ENCODE measurements at regions not wholly inside any gene's neighbourhood (a gene's known extent, or its start where the extent isn't known, plus 50 kb on each side); places are given as distances from the start of the nearest gene placed in this dataset.

DNA sequence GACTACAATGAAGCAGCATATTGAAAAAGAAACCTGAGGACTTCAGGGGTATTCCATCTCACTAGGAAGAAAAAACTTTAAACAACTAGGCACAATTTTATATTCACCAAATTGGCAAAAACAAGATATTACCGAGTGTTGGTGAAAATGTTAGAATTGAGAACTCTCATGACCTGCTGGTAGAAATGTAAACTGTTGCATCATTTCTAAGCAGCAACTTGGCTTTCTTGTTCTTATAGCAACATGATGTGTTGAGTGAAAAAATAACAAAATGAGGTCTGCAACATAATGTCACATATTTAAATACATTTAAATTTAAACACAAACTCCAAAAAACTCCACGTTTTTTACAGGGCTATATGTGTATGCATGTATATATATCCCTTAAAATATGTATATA, 59.0 kb upstream of the SPPL2A start:
- H3K36me3 ChIP-seq: no peaks in the 10 kb centered on the region
- H3K4me3 ChIP-seq: no peak overlapping the region
- no peak for TF ChIP-seq POLR2A (IDR thresholded peaks at IDR 0.05)
- TF ChIP-seq, protein P1, sequence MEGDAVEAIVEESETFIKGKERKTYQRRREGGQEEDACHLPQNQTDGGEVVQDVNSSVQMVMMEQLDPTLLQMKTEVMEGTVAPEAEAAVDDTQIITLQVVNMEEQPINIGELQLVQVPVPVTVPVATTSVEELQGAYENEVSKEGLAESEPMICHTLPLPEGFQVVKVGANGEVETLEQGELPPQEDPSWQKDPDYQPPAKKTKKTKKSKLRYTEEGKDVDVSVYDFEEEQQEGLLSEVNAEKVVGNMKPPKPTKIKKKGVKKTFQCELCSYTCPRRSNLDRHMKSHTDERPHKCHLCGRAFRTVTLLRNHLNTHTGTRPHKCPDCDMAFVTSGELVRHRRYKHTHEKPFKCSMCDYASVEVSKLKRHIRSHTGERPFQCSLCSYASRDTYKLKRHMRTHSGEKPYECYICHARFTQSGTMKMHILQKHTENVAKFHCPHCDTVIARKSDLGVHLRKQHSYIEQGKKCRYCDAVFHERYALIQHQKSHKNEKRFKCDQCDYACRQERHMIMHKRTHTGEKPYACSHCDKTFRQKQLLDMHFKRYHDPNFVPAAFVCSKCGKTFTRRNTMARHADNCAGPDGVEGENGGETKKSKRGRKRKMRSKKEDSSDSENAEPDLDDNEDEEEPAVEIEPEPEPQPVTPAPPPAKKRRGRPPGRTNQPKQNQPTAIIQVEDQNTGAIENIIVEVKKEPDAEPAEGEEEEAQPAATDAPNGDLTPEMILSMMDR (IDR thresholded peaks at IDR 0.05): no peak
- no peaks in the 10 kb centered on the region for H3K4me1 ChIP-seq
- DNase-seq: no peak
- 63 to 73% methylated on average over 2 of the region's 2 CpGs for WGBS, 2 donors
- no peaks in the 10 kb centered on the region for H3K9me3 ChIP-seq
- H3K27me3 ChIP-seq: no peaks in the 10 kb centered on the region
- no peak overlapping the region for H3K27ac ChIP-seq
- intact Hi-C loops (cut with DNase I): no loop called here

DNA sequence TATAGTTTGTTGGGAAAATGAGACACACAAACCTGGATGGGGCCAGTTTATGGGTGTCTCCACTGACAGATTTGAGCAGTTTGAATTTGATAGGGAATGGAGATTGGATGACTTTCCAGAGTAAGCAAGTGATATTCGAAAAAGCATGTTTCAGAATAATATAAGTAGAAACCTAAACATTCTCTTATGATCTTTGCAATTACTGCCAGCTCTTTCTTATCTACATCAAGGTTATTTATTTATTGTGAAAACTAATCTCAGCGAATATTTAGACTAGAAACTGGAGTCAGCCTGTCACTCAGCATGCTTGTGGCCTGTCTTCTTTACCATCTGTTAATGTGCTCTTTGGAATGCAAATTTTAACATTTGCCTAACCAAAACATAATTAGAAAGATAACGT, 57.8 kb upstream of the SPPL2A start:
- Histone ChIP-seq H3K9me3 (no peaks in the 10 kb centered on the region), H3K4me3 (no peak overlapping the region), H3K4me1 (no peaks in the 10 kb centered on the region), H3K27me3 (no peaks in the 10 kb centered on the region), H3K36me3 (no peaks in the 10 kb centered on the region), H3K27ac (no peak overlapping the region)
- WGBS, 2 donors: 51 to 62% methylated on average over 3 of the region's 3 CpGs
- no peak for DNase-seq
- intact Hi-C loops (cut with DNase I): no loop called here
- TF ChIP-seq, protein P1 (IDR thresholded peaks at IDR 0.05): no peak
- no peak for TF ChIP-seq POLR2A (IDR thresholded peaks at IDR 0.05)

DNA sequence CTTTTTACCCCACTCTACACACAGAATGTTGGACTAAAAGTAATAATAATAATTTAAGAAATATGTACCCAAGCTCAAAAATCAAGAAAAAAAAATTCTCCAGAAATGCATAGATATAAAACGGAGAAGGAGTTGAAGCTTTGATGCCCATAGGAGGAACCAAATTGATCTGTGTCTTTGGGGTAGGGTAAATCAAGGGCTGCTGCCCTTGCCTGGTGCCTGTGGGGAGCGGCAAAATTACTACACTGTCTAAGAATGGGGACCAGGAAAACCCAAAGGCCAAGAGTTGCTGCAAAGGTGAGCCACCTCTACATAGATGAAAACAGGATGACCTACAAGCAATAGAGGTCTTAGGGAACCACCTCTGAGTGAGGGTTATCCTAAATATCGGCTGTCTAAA, 56.0 kb upstream of the SPPL2A start:
- Histone ChIP-seq H3K27ac (no peak overlapping the region), H3K9me3 (no peaks in the 10 kb centered on the region), H3K36me3 (no peaks in the 10 kb centered on the region), H3K4me1 (peaks cover 0 to under 1% (median 0%) of the 10 kb centered on the region in 3 donors), H3K27me3 (no peaks in the 10 kb centered on the region), H3K4me3 (no peak overlapping the region)
- TF ChIP-seq POLR2A (IDR thresholded peaks at IDR 0.05): no peak
- TF ChIP-seq, protein P1 (IDR thresholded peaks at IDR 0.05): no peak
- WGBS, 2 donors: 82 to 86% methylated on average over 3 of the region's 3 CpGs
- no peak for DNase-seq
- intact Hi-C loops (cut with DNase I): no loop called here

DNA sequence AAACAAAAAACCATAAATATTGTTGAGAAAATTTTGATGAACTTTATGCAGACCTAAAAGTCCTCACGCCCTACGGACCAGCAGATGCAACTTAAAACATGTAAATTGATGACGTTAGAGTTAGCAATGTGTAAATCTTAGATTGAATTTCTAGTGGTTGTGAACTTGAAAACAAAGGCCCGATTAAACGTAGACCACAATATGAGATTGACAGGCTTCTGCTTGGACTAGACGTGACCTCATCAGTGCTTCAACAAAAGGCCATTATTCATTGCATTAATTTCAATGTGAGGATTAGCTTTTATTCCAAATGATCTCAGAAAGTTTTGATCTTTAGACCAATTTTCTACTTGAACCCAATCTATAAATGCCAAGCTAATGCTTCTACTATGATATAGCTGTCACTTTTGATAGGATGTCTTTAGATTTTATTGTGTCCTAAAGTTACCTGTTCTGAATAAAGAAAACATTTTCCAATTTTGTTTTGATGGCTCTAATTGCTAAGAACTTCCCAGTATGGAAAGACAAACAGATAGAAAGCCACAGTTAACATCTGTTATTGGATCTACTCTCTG, 55.4 kb upstream of the SPPL2A start:
- Histone ChIP-seq H3K36me3 (no peaks in the 10 kb centered on the region), H3K9me3 (no peaks in the 10 kb centered on the region), H3K4me3 (no peak overlapping the region), H3K27me3 (no peaks in the 10 kb centered on the region), H3K4me1 (peaks cover 0 to 6% (median 0%) of the 10 kb centered on the region in 3 donors), H3K27ac (no peak overlapping the region)
- DNase-seq: no peak
- no peak for TF ChIP-seq POLR2A (IDR thresholded peaks at IDR 0.05)
- TF ChIP-seq, protein P1 (IDR thresholded peaks at IDR 0.05): no peak
- intact Hi-C loops (cut with DNase I): no loop called here
- 83 to 89% methylated on average over 6 of the region's 6 CpGs for WGBS, 2 donors

DNA sequence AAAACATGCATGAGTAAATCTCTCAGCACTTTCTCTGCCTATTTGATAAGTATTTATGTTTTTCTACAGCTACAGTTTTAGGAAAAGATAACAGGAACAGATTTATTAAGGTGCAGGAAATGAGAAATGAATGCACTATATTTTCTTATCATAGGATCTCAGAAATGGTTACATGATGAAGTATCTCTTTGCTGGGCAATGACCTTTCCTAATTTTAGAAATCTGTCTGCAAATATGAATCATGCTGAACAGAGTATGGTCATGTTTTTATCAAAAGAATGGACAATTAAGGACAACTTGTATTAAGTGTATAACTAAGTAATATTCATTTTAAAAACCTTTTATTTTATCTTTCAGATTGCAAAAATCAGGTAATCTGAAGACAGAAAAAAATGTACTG, 53.8 kb upstream of the SPPL2A start:
- Histone ChIP-seq H3K36me3 (no peaks in the 10 kb centered on the region), H3K9me3 (no peaks in the 10 kb centered on the region), H3K27ac (no peak overlapping the region), H3K27me3 (no peaks in the 10 kb centered on the region), H3K4me1 (peaks cover 0 to 7% (median 0%) of the 10 kb centered on the region in 3 donors), H3K4me3 (no peak overlapping the region)
- TF ChIP-seq POLR2A (IDR thresholded peaks at IDR 0.05): no peak
- TF ChIP-seq, protein P1 (IDR thresholded peaks at IDR 0.05): no peak
- no peak for DNase-seq
- intact Hi-C loops (cut with DNase I): no loop called here
